ENCODE measurements at regions not wholly inside any gene's neighbourhood (a gene's known extent, or its start where the extent isn't known, plus 50 kb on each side); places are given as distances from the start of the nearest gene placed in this dataset.
"Not testable (repeated sequence)": the region's sequence is repeated elsewhere in the genome, so short reads cannot be mapped to it uniquely, and the experiment has no call there.

GRCh38 chr11:90448256-90448655 is 225.4 kb upstream of the CHORDC1 start:
- WGBS, 10 experiments, result 0 to 88% (median 41%) methylated on average over 1 to 4 of the region's 4 CpGs; no CpG with 5 or more reads in 4 of the 10 experiments
- in situ Hi-C loops (cut with MboI; ENCODE audit: low pct_unique_long_range_greater_than_20kb in 2 of 9, low sequenced_read_pairs in 9 of 9, unreplicated experiment in 9 of 9), result no loop called here

DNA sequence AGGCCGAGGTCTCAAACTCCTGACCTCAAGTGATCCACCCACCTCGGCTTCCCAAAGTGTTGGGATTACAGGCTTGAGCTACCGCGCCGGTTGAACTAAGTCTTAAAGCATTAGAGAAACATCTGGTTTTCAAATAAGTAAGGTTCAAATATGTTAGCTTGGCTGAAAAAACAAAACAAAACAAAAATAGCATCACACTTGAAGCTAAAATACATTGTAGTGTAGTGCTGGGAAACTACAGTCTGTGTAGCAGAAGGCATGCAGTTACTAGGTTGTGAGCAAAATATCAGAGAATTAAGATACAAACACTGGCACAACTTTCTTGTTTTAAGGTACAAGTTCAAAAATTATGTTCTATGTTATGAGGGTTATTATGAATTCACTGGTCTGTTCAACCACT is 224.8 kb upstream of the CHORDC1 start:
- no peak overlapping the region for H3K27ac ChIP-seq
- H3K4me1 ChIP-seq (replicated peaks in 1 of 2), result peaks cover 4 to 6% of the 10 kb centered on the region in 2 donors
- in situ Hi-C loops (cut with MboI; ENCODE audit: low pct_unique_long_range_greater_than_20kb in 2 of 9, low sequenced_read_pairs in 9 of 9, unreplicated experiment in 9 of 9), result no loop called here
- H3K4me3 ChIP-seq, result no peak overlapping the region
- ATAC-seq (replicated peaks in 6 of 8), result no peak
- 0 to 100% (median 94%) methylated on average over 3 to 5 of the region's 5 CpGs; no CpG with 5 or more reads in 3 of the 10 experiments for WGBS, 10 experiments

More at GRCh38 chr11:90448256-90448655, 225.4 kb upstream of the CHORDC1 start:
- peak in 3 of 8 experiments; percentile 12 to 73 (median 16) for ATAC-seq (replicated peaks in 6 of 8)
- H3K4me1 ChIP-seq (replicated peaks in 1 of 2), result peaks cover 4 to 6% of the 10 kb centered on the region in 2 donors
- no peak overlapping the region for H3K27ac ChIP-seq
- no peak overlapping the region for H3K4me3 ChIP-seq

DNA sequence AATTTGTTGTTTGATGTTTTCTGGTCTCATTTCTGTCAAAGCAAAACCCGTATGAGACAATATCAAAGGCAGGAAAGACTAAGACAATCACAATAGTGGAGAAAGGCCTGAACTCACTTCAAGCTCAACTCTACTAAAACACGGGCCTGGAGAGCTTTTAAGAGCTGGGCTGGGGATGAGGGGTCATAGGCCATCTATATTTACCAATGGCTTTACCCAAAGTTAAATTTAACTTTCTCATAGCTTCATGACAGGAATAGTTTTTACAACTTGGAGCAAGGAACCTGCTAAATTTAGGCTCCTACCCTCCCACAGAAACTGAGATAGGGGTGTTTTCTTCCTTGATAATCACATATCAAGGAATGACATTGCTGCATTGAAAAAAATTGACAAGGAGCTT is 223.4 kb upstream of the CHORDC1 start:
- no peak for ATAC-seq (replicated peaks in 6 of 8)
- Histone ChIP-seq H3K4me3 (no peak overlapping the region), H3K27ac (no peak overlapping the region), H3K4me1 (replicated peaks in 1 of 2) (peaks cover 4 to 6% of the 10 kb centered on the region in 2 donors)
- WGBS, 10 experiments, result 0 to 81% (median 69%) methylated on average over 1 to 2 of the region's 2 CpGs
- in situ Hi-C loops (cut with MboI; ENCODE audit: low pct_unique_long_range_greater_than_20kb in 2 of 9, low sequenced_read_pairs in 9 of 9, unreplicated experiment in 9 of 9), result no loop called here

- WGBS, 10 experiments, result 0 to 100% (median 71%) methylated on average over 1 to 4 of the region's 4 CpGs; no CpG with 5 or more reads in 1 of the 10 experiments
- Histone ChIP-seq H3K4me3 (no peak overlapping the region), H3K27ac (no peak overlapping the region), H3K4me1 (replicated peaks in 1 of 2) (no peaks in the 10 kb centered on the region)
- in situ Hi-C loops (cut with MboI; ENCODE audit: low pct_unique_long_range_greater_than_20kb in 2 of 9, low sequenced_read_pairs in 9 of 9, unreplicated experiment in 9 of 9), result no loop called here
- ATAC-seq (replicated peaks in 6 of 8), result no peak
Observed at GRCh38 chr11:90438069-90438468, 215.2 kb upstream of the CHORDC1 start.

GRCh38 chr11:90434858-90435257 is 212.0 kb upstream of the CHORDC1 start:
- ATAC-seq (replicated peaks in 6 of 8), result no peak
- H3K4me3 ChIP-seq, result no peak overlapping the region
- in situ Hi-C loops (cut with MboI; ENCODE audit: low pct_unique_long_range_greater_than_20kb in 2 of 9, low sequenced_read_pairs in 9 of 9, unreplicated experiment in 9 of 9), result no loop called here
- H3K4me1 ChIP-seq (replicated peaks in 1 of 2), result no peaks in the 10 kb centered on the region
- H3K27ac ChIP-seq, result no peak overlapping the region

DNA sequence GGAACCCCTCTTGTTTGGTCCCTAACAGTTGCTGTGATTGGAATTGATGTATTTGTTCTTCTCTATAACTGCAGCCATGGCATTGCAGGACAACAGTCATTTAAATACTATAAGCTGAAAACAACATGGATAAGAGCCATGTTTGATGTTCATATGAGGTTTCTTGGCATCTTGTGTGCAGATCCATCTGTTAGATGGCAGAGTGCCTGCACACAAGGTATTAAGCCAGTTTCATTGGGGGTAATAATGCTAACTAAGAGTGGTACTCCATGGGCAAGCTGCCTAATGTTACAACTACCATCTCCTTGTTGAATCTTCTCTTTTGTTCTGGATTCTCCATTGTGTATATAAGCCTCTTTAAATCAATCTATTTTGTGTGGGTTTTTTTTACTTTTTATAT is 206.0 kb upstream of the CHORDC1 start:
- in situ Hi-C loops (cut with MboI; ENCODE audit: low pct_unique_long_range_greater_than_20kb in 2 of 9, low sequenced_read_pairs in 9 of 9, unreplicated experiment in 9 of 9), result no loop called here
- H3K4me1 ChIP-seq (replicated peaks in 1 of 2), result peaks cover 0 to 6% of the 10 kb centered on the region in 2 donors
- ATAC-seq (replicated peaks in 6 of 8), result no peak
- H3K4me3 ChIP-seq, result no peak overlapping the region
- no peak overlapping the region for H3K27ac ChIP-seq

GRCh38 chr11:90426442-90426841 is 203.6 kb upstream of the CHORDC1 start:
- no peak overlapping the region for H3K4me3 ChIP-seq
- in situ Hi-C loops (cut with MboI; ENCODE audit: low pct_unique_long_range_greater_than_20kb in 2 of 9, low sequenced_read_pairs in 9 of 9, unreplicated experiment in 9 of 9), result no loop called here
- H3K4me1 ChIP-seq (replicated peaks in 1 of 2), result peaks cover 0 to 6% of the 10 kb centered on the region in 2 donors
- WGBS, 10 experiments, result 0 to 100% (median 80%) methylated on average over 1 to 5 of the region's 5 CpGs; no CpG with 5 or more reads in 1 of the 10 experiments
- H3K27ac ChIP-seq, result no peak overlapping the region
- no peak for ATAC-seq (replicated peaks in 6 of 8)

GRCh38 chr11:90423378-90423777 is 200.5 kb upstream of the CHORDC1 start:
- ATAC-seq (replicated peaks in 6 of 8), result no peak
- no peak overlapping the region for H3K27ac ChIP-seq
- 0 to 86% (median 59%) methylated on average over 1 of the region's 1 CpG for WGBS, 10 experiments

DNA sequence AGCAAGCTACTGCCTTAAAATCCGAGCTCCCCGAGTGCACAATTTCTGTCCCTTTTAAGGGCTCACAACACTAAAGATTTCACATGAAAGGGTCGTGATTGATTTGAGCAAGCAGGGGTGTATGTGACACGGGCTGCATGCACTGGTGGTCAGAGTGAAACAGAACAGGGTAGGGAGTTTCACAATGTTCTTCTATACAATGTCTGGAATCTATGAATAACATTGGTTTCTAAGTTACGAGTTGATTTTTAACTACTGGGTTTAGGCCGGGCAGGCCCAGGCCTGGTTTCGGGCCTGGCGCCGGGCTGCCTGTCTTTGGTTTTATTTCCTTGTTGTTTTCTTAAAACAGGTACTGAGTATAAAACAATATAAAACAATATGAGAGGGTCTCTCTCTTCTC is 199.9 kb upstream of the CHORDC1 start:
- ATAC-seq (replicated peaks in 6 of 8); H3K4me1 ChIP-seq (replicated peaks in 1 of 2); in situ Hi-C loops (cut with MboI; ENCODE audit: low pct_unique_long_range_greater_than_20kb in 2 of 9, low sequenced_read_pairs in 9 of 9, unreplicated experiment in 9 of 9); H3K4me3 ChIP-seq; H3K27ac ChIP-seq: not testable (repeated sequence)
- WGBS, 10 experiments, result 37 to 100% (median 76%) methylated on average over 3 to 7 of the region's 9 CpGs; no CpG with 5 or more reads in 3 of the 10 experiments

More at GRCh38 chr11:90423378-90423777, 200.5 kb upstream of the CHORDC1 start:
- in situ Hi-C loops (cut with MboI; ENCODE audit: low pct_unique_long_range_greater_than_20kb in 2 of 9, low sequenced_read_pairs in 9 of 9, unreplicated experiment in 9 of 9), result no loop called here
- no peak overlapping the region for H3K4me3 ChIP-seq
- H3K4me1 ChIP-seq (replicated peaks in 1 of 2), result no peaks in the 10 kb centered on the region

DNA sequence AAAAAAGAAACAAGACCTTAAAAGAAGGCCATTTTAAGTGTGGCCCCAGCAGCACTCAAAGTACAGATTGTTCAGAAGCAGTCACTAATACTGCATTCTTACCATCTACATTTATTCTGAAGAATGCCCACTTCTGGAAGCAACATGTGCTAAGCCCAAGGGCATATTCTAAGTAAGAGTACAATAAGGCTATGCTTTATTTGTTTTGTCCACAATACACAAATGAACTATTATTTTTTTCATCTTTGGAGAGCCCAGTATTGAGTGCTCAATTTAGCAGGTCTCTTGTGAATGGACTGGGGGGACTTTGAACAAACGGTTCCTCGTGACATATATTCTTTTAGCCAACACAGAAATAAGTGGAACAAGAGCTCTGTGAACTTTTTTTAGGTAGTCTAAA is 191.4 kb upstream of the CHORDC1 start:
- H3K4me3 ChIP-seq, result no peak overlapping the region
- no peak for ATAC-seq (replicated peaks in 6 of 8)
- no peak overlapping the region for H3K27ac ChIP-seq
- in situ Hi-C loops (cut with MboI; ENCODE audit: low pct_unique_long_range_greater_than_20kb in 2 of 9, low sequenced_read_pairs in 9 of 9, unreplicated experiment in 9 of 9), result no loop called here
- WGBS, 10 experiments, result 14 to 93% (median 88%) methylated on average over 2 of the region's 2 CpGs; no CpG with 5 or more reads in 5 of the 10 experiments
- H3K4me1 ChIP-seq (replicated peaks in 1 of 2), result no peaks in the 10 kb centered on the region

GRCh38 chr11:90407350-90407749 is 184.5 kb upstream of the CHORDC1 start:
- in situ Hi-C loops (cut with MboI; ENCODE audit: low pct_unique_long_range_greater_than_20kb in 2 of 9, low sequenced_read_pairs in 9 of 9, unreplicated experiment in 9 of 9), result no loop called here
- ATAC-seq (replicated peaks in 6 of 8), result no peak
- no peak overlapping the region for H3K27ac ChIP-seq
- H3K4me3 ChIP-seq, result no peak overlapping the region
- H3K4me1 ChIP-seq (replicated peaks in 1 of 2), result no peaks in the 10 kb centered on the region

- 0 to 100% (median 88%) methylated on average over 1 of the region's 1 CpG; no CpG with 5 or more reads in 1 of the 10 experiments for WGBS, 10 experiments
- in situ Hi-C loops (cut with MboI; ENCODE audit: low pct_unique_long_range_greater_than_20kb in 2 of 9, low sequenced_read_pairs in 9 of 9, unreplicated experiment in 9 of 9), result no loop called here
Observed at GRCh38 chr11:90392692-90393091, 169.8 kb upstream of the CHORDC1 start.

DNA sequence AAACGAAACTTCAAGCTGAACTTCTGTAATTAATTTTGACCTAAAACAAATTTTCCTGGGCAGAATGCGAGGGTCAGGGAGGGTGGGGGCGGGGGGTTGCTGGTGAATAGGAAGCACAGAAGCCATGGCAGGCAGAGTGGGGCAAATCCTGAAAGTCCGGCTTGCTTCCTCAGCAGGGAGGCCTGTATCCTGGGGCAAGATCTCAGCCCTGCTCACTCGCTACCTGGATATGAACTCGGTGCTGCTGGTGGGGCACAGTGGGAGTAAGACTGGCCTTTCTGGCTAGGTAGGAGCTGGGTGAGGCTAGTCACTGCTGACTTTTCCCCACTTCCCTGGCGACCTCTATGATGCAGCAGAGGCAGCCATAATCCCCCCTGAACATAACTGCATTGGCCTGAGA is 168.9 kb upstream of the CHORDC1 start:
- Histone ChIP-seq H3K4me1 (replicated peaks in 1 of 2) (no peaks in the 10 kb centered on the region), H3K4me3 (no peak overlapping the region), H3K27ac (no peak overlapping the region)
- in situ Hi-C loops (cut with MboI; ENCODE audit: low pct_unique_long_range_greater_than_20kb in 2 of 9, low sequenced_read_pairs in 9 of 9, unreplicated experiment in 9 of 9), result no loop called here
- ATAC-seq (replicated peaks in 6 of 8), result no peak
- 0 to 58% (median 27%) methylated on average over 1 to 2 of the region's 7 CpGs; no CpG with 5 or more reads in 6 of the 10 experiments for WGBS, 10 experiments

More at GRCh38 chr11:90392692-90393091, 169.8 kb upstream of the CHORDC1 start:
- no peaks in the 10 kb centered on the region for H3K4me1 ChIP-seq (replicated peaks in 1 of 2)
- no peak for ATAC-seq (replicated peaks in 6 of 8)
- H3K27ac ChIP-seq, result no peak overlapping the region
- H3K4me3 ChIP-seq, result no peak overlapping the region

GRCh38 chr11:90380206-90380605 is 157.4 kb upstream of the CHORDC1 start:
- ATAC-seq (replicated peaks in 6 of 8), result no peak
- H3K4me3 ChIP-seq, result no peak overlapping the region
- H3K4me1 ChIP-seq (replicated peaks in 1 of 2), result no peaks in the 10 kb centered on the region
- H3K27ac ChIP-seq, result no peak overlapping the region
- WGBS, 10 experiments, result 0 to 100% (median 88%) methylated on average over 1 to 5 of the region's 5 CpGs; no CpG with 5 or more reads in 4 of the 10 experiments
- in situ Hi-C loops (cut with MboI; ENCODE audit: low pct_unique_long_range_greater_than_20kb in 2 of 9, low sequenced_read_pairs in 9 of 9, unreplicated experiment in 9 of 9), result no loop called here
